H4 (cell line): ENCODE measurements at regions not wholly inside any gene's neighbourhood (a gene's known extent, or its start where the extent isn't known, plus 50 kb on each side); places are given as distances from the start of the nearest gene placed in this dataset.
"Not testable (repeated sequence)": the region's sequence is repeated elsewhere in the genome, so short reads cannot be mapped to it uniquely, and the experiment has no call there.

Experiments used
- DNase-seq: peaks from one replicate; pipeline ENCODE4 v3.0.0-alpha.2; 2015; ENCODE audit warnings: low spot score

GRCh38 chr5:28403846-28404245, 1365.5 kb upstream of the CDH9 start:
- no peak for DNase-seq

- DNase-seq: no peak
These were observed 1364.4 kb upstream of the CDH9 start for GRCh38 chr5:28402590-28403301.

GRCh38 chr5:28400076-28400475, 1361.7 kb upstream of the CDH9 start:
- DNase-seq: no peak

GRCh38 chr5:28399211-28399610, 1360.8 kb upstream of the CDH9 start:
- DNase-seq: no peak

GRCh38 chr5:28398185-28398584, 1359.8 kb upstream of the CDH9 start:
- DNase-seq: no peak

- peak; percentile 50 for DNase-seq
These were observed 1359.1 kb upstream of the CDH9 start for GRCh38 chr5:28397502-28397941.

GRCh38 chr5:28391277-28391676, 1352.9 kb upstream of the CDH9 start:
- no peak for DNase-seq

GRCh38 chr5:28390341-28390740, 1352.0 kb upstream of the CDH9 start:
- DNase-seq: no peak

GRCh38 chr5:28389727-28390126, 1351.3 kb upstream of the CDH9 start:
- not testable (repeated sequence) for DNase-seq

GRCh38 chr5:28388428-28388827, 1350.0 kb upstream of the CDH9 start:
- no peak for DNase-seq

GRCh38 chr5:28386712-28387111, 1348.3 kb upstream of the CDH9 start:
- DNase-seq: no peak

GRCh38 chr5:28380167-28380566, 1341.8 kb upstream of the CDH9 start:
- no peak for DNase-seq

- peak; percentile 54 for DNase-seq
These were observed 1336.1 kb upstream of the CDH9 start for GRCh38 chr5:28374492-28374967.

GRCh38 chr5:28370896-28371295, 1332.5 kb upstream of the CDH9 start:
- DNase-seq: no peak

- DNase-seq: no peak
These were observed 1331.0 kb upstream of the CDH9 start for GRCh38 chr5:28369418-28369817.

GRCh38 chr5:28355831-28356230, 1317.4 kb upstream of the CDH9 start:
- DNase-seq: no peak

GRCh38 chr5:28346696-28347095, 1308.3 kb upstream of the CDH9 start:
- no peak for DNase-seq

- peak; percentile 63 for DNase-seq
These were observed 1306.5 kb upstream of the CDH9 start for GRCh38 chr5:28344836-28345433.

GRCh38 chr5:28329176-28329575, 1290.8 kb upstream of the CDH9 start:
- DNase-seq: no peak

- no peak for DNase-seq
These were observed 1290.3 kb upstream of the CDH9 start for GRCh38 chr5:28328681-28329080.

- DNase-seq: no peak
These were observed 1285.8 kb upstream of the CDH9 start for GRCh38 chr5:28324174-28324573.

- no peak for DNase-seq
These were observed 1275.6 kb upstream of the CDH9 start for GRCh38 chr5:28313953-28314352.

GRCh38 chr5:28313321-28313951, 1275.0 kb upstream of the CDH9 start:
- DNase-seq: no peak
